IMR-90 (cell line): ENCODE measurements at regions not wholly inside any gene's neighbourhood (a gene's known extent, or its start where the extent isn't known, plus 50 kb on each side); places are given as distances from the start of the nearest gene placed in this dataset.

Experiments
- ATAC-seq: fragments of 200-7000 bp; cut with Tn5 transposase; 2 replicates; pipeline ENCODE4 v1.9.1; 2020; ENCODE audit warnings: low read depth, mild to moderate bottlenecking, moderate library complexity
- BruUV-seq: library from RNA; stranded (reverse); fragments of 400-500 nt; replicated peaks from 2 replicates; lab custom pipeline; 2021; lab: Mats Ljungman, UMichigan
- CTCF ChIA-PET: fragments of 300-600 bp; formaldehyde crosslinking; extraction: SDS; loops from one replicate; lab custom pipeline; 2021; ENCODE audit warnings: antibody characterized with exemption; lab: Yijun Ruan, JAX
- POLR2A ChIA-PET: fragments of 300-600 bp; sonication (Branson Sonifier 250); formaldehyde crosslinking; loops from one replicate; lab custom pipeline; 2022; ENCODE audit warnings: antibody characterized with exemption; ENCODE audit not compliant: unreplicated experiment; lab: Charles Lee
- DNase-seq: peaks from one replicate; pipeline ENCODE4 v3.0.0; 2013
- H2AFZ ChIP-seq: replicated peaks from 2 replicates; pipeline ENCODE3; 2013; ENCODE audit warnings: low read length, mild to moderate bottlenecking; ENCODE audit not compliant: poor library complexity
- H2AK5ac ChIP-seq: 2 replicates; pipeline ENCODE4 v1.6.1; 2013; ENCODE audit warnings: low read depth, low read length, inconsistent platforms
- H2AK9ac ChIP-seq: replicated peaks from 2 replicates; pipeline ENCODE3; 2013; ENCODE audit warnings: mild to moderate bottlenecking, low read depth, low read length, moderate library complexity; ENCODE audit not compliant: poor library complexity
- H2BK120ac ChIP-seq: 2 replicates; pipeline ENCODE4 v1.6.1; 2013; ENCODE audit warnings: low read depth, low read length, inconsistent platforms
- H2BK15ac ChIP-seq: 3 replicates; pipeline ENCODE4 v1.6.1; 2013; ENCODE audit warnings: low read depth, low read length, inconsistent platforms
- H2BK20ac ChIP-seq: 2 replicates; pipeline ENCODE4 v1.6.1; 2013; ENCODE audit warnings: low read depth, mild to moderate bottlenecking, inconsistent platforms, low read length, moderate library complexity
- H2BK5ac ChIP-seq: 2 replicates; pipeline ENCODE4 v1.6.1; 2013; ENCODE audit warnings: mild to moderate bottlenecking, low read depth, low read length, inconsistent platforms; ENCODE audit not compliant: poor library complexity, severe bottlenecking
- H3K14ac ChIP-seq: replicated peaks from 2 replicates; pipeline ENCODE4 v1.6.1; 2013; ENCODE audit warnings: low read depth, low read length, inconsistent platforms
- H3K18ac ChIP-seq: 2 replicates; pipeline ENCODE4 v1.6.1; 2013; ENCODE audit warnings: low read depth, low read length, control low read depth
- H3K23ac ChIP-seq: 2 replicates; pipeline ENCODE4 v1.6.1; 2013; ENCODE audit warnings: low read depth, low read length, inconsistent platforms
- H3K27ac ChIP-seq: 2 replicates; pipeline ENCODE4 v1.5.1; 2013; ENCODE audit warnings: mild to moderate bottlenecking, control low read depth, low read length; ENCODE audit not compliant: insufficient read depth
- H3K27me3 ChIP-seq: 2 replicates; pipeline ENCODE4 v1.6.1; 2013; ENCODE audit warnings: low read length; ENCODE audit not compliant: control insufficient read depth, insufficient read depth
- H3K36me3 ChIP-seq: 2 replicates; pipeline ENCODE4 v1.6.1; 2013; ENCODE audit warnings: low read length, mixed read lengths; ENCODE audit not compliant: control insufficient read depth, insufficient read depth
- H3K4ac ChIP-seq: 2 replicates; pipeline ENCODE4 v1.6.1; 2013; ENCODE audit warnings: low read depth, low read length, inconsistent platforms
- H3K4me1 ChIP-seq: 2 replicates; pipeline ENCODE4 v1.6.1; 2013; ENCODE audit warnings: low read length, mixed read lengths; ENCODE audit not compliant: control insufficient read depth, insufficient read depth
- H3K4me2 ChIP-seq: 2 replicates; pipeline ENCODE4 v1.6.1; 2013; ENCODE audit warnings: low read depth, mild to moderate bottlenecking, control low read depth, low read length, moderate library complexity
- H3K4me3 ChIP-seq: 2 replicates; pipeline ENCODE4 v1.5.1; 2013; ENCODE audit warnings: low read depth, mild to moderate bottlenecking, control low read depth, low read length, moderate library complexity; ENCODE audit not compliant: insufficient read depth
- H3K56ac ChIP-seq: 2 replicates; pipeline ENCODE4 v1.6.1; 2013; ENCODE audit warnings: low read length, inconsistent platforms; ENCODE audit not compliant: insufficient read depth; ENCODE audit errors: extremely low read depth
- H3K79me1 ChIP-seq, 2 experiments: 2 replicates each; pipeline ENCODE4 v1.6.1; 2013; ENCODE audit warnings: low read length in 2 of 2, inconsistent platforms in 1 of 2, low read depth in 1 of 2
- H3K9ac ChIP-seq: 2 replicates; pipeline ENCODE4 v1.6.1; 2013; ENCODE audit warnings: low read depth, low read length, control low read depth
- H3K9me1 ChIP-seq: 2 replicates; pipeline ENCODE4 v1.6.1; 2013; ENCODE audit warnings: low read length, inconsistent platforms; ENCODE audit not compliant: insufficient read depth
- H3K9me3 ChIP-seq: 2 replicates; pipeline ENCODE4 v1.6.1; 2013; ENCODE audit warnings: low read length; ENCODE audit not compliant: control insufficient read depth, insufficient read depth
- H4K20me1 ChIP-seq: 2 replicates; pipeline ENCODE4 v1.6.1; 2013; ENCODE audit warnings: low read length, inconsistent platforms; ENCODE audit not compliant: insufficient read depth
- H4K5ac ChIP-seq: 2 replicates; pipeline ENCODE4 v1.6.1; 2013; ENCODE audit warnings: mild to moderate bottlenecking, low read depth, low read length, control low read depth
- H4K8ac ChIP-seq, 2 experiments: 2 replicates each; pipeline ENCODE4 v1.6.1; 2013; ENCODE audit warnings: low read depth in 2 of 2, low read length in 2 of 2, control low read depth in 1 of 2, inconsistent platforms in 1 of 2
- H4K91ac ChIP-seq: 2 replicates; pipeline ENCODE4 v1.6.1; 2013; ENCODE audit warnings: low read depth, low read length, inconsistent platforms; ENCODE audit not compliant: insufficient read depth
- CHD1 ChIP-seq: IDR thresholded peaks from 2 replicates; pipeline ENCODE4 v1.6.1; 2012; ENCODE audit warnings: low read depth, low read length, improper control_type of control experiment
- ELK1 ChIP-seq: fragments of 150-350 bp; IDR thresholded peaks from 2 replicates; pipeline ENCODE4 v1.6.1; 2016; ENCODE audit warnings: low read depth, mild to moderate bottlenecking, low read length, moderate library complexity, borderline replicate concordance
- MAZ ChIP-seq: IDR thresholded peaks from 2 replicates; pipeline ENCODE4 v1.6.1; 2012; ENCODE audit warnings: low read depth, mild to moderate bottlenecking, low read length, improper control_type of control experiment, moderate library complexity, borderline replicate concordance
- MXI1 ChIP-seq: IDR thresholded peaks from 2 replicates; pipeline ENCODE4 v1.6.1; 2012; ENCODE audit warnings: low read depth, mild to moderate bottlenecking, low read length, moderate library complexity, borderline replicate concordance
- POLR2A ChIP-seq: IDR thresholded peaks from 2 replicates; pipeline ENCODE4 v1.6.1; 2012; ENCODE audit warnings: mild to moderate bottlenecking, low read depth, low read length
- RCOR1 ChIP-seq: IDR thresholded peaks from 2 replicates; pipeline ENCODE4 v1.6.1; 2012; ENCODE audit warnings: mild to moderate bottlenecking, low read length, improper control_type of control experiment; ENCODE audit not compliant: insufficient replicate concordance
- RFX5 ChIP-seq: IDR thresholded peaks from 2 replicates; pipeline ENCODE4 v1.8.0; 2012; ENCODE audit warnings: low read depth, mild to moderate bottlenecking, low read length, moderate library complexity
- WGBS, 2 experiments: methylation state at CpG; one replicate each; pipeline versions ENCODE4 v1.1.5 to v1.1.7; 2013; ENCODE audit warnings: missing lambda C conversion rate in 2 of 2; ENCODE audit not compliant: insufficient read length in 1 of 2; ENCODE audit errors: extremely low coverage in 2 of 2; 5-methylcytosine and 5-hydroxymethylcytosine counted together
- dilution Hi-C: fragments of 300-500 bp; cut with HindIII; formaldehyde crosslinking; loops from one replicate; pipeline ENCODE4 v1.14.3; 2018; ENCODE audit warnings: low sequenced_read_pairs; ENCODE audit not compliant: unreplicated experiment
- in situ Hi-C: fragments of 300-500 bp; cut with MboI; formaldehyde crosslinking; loops from 3 replicates; pipeline ENCODE4 v1.14.3; 2019; ENCODE audit warnings: low sequenced_read_pairs, inconsistent platforms, mixed read lengths
- intact Hi-C: fragments of 100-400 bp; cut with micrococcal nuclease; formaldehyde crosslinking; loops from 2 replicates; pipeline ENCODE4 v1.10.0; 2022

- Histone ChIP-seq H3K36me3 (no peaks in the 10 kb centered on the region), H2BK15ac (no peak overlapping the region), H2AK9ac (no peak overlapping the region), H3K4ac (no peak overlapping the region), H2BK20ac (no peak overlapping the region), H2BK120ac (no peak overlapping the region), H4K20me1 (no peaks in the 10 kb centered on the region; the same call in 1 of the 2 replicates), H3K4me2 (no peak overlapping the region), H3K56ac (no peak overlapping the region), H3K27me3 (peaks cover 32% of the 10 kb centered on the region), H3K9me3 (no peaks in the 10 kb centered on the region), H4K91ac (no peak overlapping the region), H3K9ac (no peak overlapping the region), H4K8ac (no peak overlapping the region), H2BK5ac (no peak overlapping the region), H3K18ac (no peak overlapping the region), H3K27ac (no peak overlapping the region), H2AFZ (no peak overlapping the region), H3K4me3 (no peak overlapping the region), H3K4me1 (no peaks in the 10 kb centered on the region), H3K23ac (no peak overlapping the region), H3K14ac (no peak overlapping the region), H2AK5ac (no peak overlapping the region), H3K9me1 (no peaks in the 10 kb centered on the region; the same call in 1 of the 2 replicates), H4K5ac (no peak overlapping the region), H3K79me1 (no peaks in the 10 kb centered on the region)
- ChIA-PET POLR2A (no interaction called here), CTCF (no interaction called here)
- no TSS peak for BruUV-seq
- dilution Hi-C loops, result no loop called here
- no peak for DNase-seq
- intact Hi-C loops, result no loop called here
- no peak for ATAC-seq
- TF ChIP-seq RFX5 (no peak), MXI1 (no peak), RCOR1 (no peak), CHD1 (no peak), MAZ (no peak), POLR2A (no peak), ELK1 (no peak)
- in situ Hi-C loops, result no loop called here
- 53% methylated on average over 5 of the region's 8 CpGs; no CpG with 5 or more reads in 1 of the 2 experiments for WGBS, 2 experiments
Observed at GRCh38 chr17:77821114-77821513, 137.4 kb upstream of the TNRC6C start.
